Mesendoderm (in vitro differentiated cells): ENCODE measurements at regions not wholly inside any gene's neighbourhood (a gene's known extent, or its start where the extent isn't known, plus 50 kb on each side); places are given as distances from the start of the nearest gene placed in this dataset.

Source experiments
- DNase-seq: peaks from one replicate; pipeline ENCODE4 v3.0.0; 2013
- H2AK5ac ChIP-seq: 2 replicates; pipeline ENCODE4 v1.6.1; 2013; ENCODE audit warnings: low read length, inconsistent platforms
- H2BK120ac ChIP-seq: 2 replicates; pipeline ENCODE4 v1.6.1; 2013; ENCODE audit warnings: low read depth, mild to moderate bottlenecking, low read length, moderate library complexity, mixed read lengths
- H2BK15ac ChIP-seq: replicated peaks from 2 replicates; pipeline ENCODE4 v1.6.1; 2013; ENCODE audit warnings: low read depth, mild to moderate bottlenecking, moderate library complexity
- H2BK5ac ChIP-seq: 2 replicates; pipeline ENCODE4 v1.6.1; 2013; ENCODE audit warnings: low read length, inconsistent platforms
- H3K18ac ChIP-seq: 2 replicates; pipeline ENCODE4 v1.6.1; 2013; ENCODE audit warnings: mild to moderate bottlenecking, low read length, mixed read lengths
- H3K23ac ChIP-seq: one replicate; pipeline ENCODE4 v1.6.1; 2013; ENCODE audit warnings: low read length
- H3K27ac ChIP-seq: 2 replicates; pipeline ENCODE4 v1.5.1; 2013; ENCODE audit warnings: low read depth, mild to moderate bottlenecking, inconsistent platforms, low read length, moderate library complexity
- H3K27me3 ChIP-seq: 2 replicates; pipeline ENCODE4 v1.6.1; 2013; ENCODE audit warnings: low read length, control low read depth, mild to moderate bottlenecking, inconsistent platforms; ENCODE audit not compliant: insufficient read depth, poor library complexity
- H3K36me3 ChIP-seq: 2 replicates; pipeline ENCODE4 v1.6.1; 2013; ENCODE audit warnings: low read length, inconsistent platforms; ENCODE audit not compliant: control insufficient read depth, insufficient read depth
- H3K4ac ChIP-seq: one replicate; pipeline ENCODE4 v1.6.1; 2013; ENCODE audit warnings: low read depth, mild to moderate bottlenecking, low read length, moderate library complexity
- H3K4me1 ChIP-seq: 2 replicates; pipeline ENCODE4 v1.6.1; 2013; ENCODE audit warnings: low read depth, low read length, inconsistent platforms; ENCODE audit not compliant: control insufficient read depth
- H3K4me2 ChIP-seq: 2 replicates; pipeline ENCODE4 v1.6.1; 2013; ENCODE audit warnings: low read length
- H3K4me3 ChIP-seq: 2 replicates; pipeline ENCODE4 v1.5.1; 2013; ENCODE audit warnings: mild to moderate bottlenecking, low read length
- H3K56ac ChIP-seq: one replicate; pipeline ENCODE4 v1.6.1; 2013; ENCODE audit warnings: low read length
- H3K79me1 ChIP-seq: 2 replicates; pipeline ENCODE4 v1.6.1; 2013; ENCODE audit warnings: low read length, inconsistent platforms
- H3K79me2 ChIP-seq: 2 replicates; pipeline ENCODE4 v1.6.1; 2013; ENCODE audit warnings: mild to moderate bottlenecking, low read length; ENCODE audit not compliant: control insufficient read depth, insufficient read depth
- H3K9ac ChIP-seq: 2 replicates; pipeline ENCODE4 v1.6.1; 2013; ENCODE audit warnings: low read length, inconsistent platforms
- H4K5ac ChIP-seq: one replicate; pipeline ENCODE4 v1.6.1; 2013; ENCODE audit warnings: low read length
- H4K8ac ChIP-seq: one replicate; pipeline ENCODE4 v1.6.1; 2013; ENCODE audit warnings: low read depth, mild to moderate bottlenecking, control low read depth, low read length, moderate library complexity
- WGBS: extraction: QIAGEN DNeasy Blood & Tissue Kit; methylation state at CpG from one replicate; pipeline ENCODE4 v1.1.7; 2013; ENCODE audit warnings: low lambda C conversion rate, missing lambda C conversion rate; ENCODE audit not compliant: insufficient coverage; ENCODE audit errors: extremely low coverage; 5-methylcytosine and 5-hydroxymethylcytosine counted together

DNA sequence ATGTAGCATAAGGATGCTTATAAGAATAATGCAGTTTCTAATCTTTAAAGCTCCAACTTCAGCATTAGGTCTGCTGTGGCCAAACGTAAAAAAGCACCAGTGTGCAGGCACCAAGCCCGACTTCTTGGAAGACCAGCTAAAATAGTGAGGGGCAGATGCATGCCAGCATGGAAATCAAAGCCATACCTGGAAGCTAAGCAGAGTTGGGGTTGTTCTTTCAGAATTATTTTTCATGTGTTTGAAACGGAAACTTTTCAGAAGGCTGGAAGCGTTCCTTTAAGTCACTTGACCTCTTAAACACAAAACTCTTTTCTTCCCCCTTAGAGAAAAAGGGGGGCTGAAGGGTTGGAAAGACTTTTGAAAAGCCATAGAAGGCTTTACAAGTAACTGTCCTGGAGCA is 329.2 kb upstream of the C1orf87 start:
- Histone ChIP-seq H3K4me2 (no peak overlapping the region), H3K4me1 (no peaks in the 10 kb centered on the region), H2AK5ac (no peak overlapping the region), H2BK15ac (no peak overlapping the region), H4K8ac (no peak overlapping the region), H3K56ac (no peak overlapping the region), H3K4me3 (no peak overlapping the region), H3K79me1 (no peaks in the 10 kb centered on the region), H4K5ac (no peak overlapping the region), H3K36me3 (no peaks in the 10 kb centered on the region), H2BK5ac (no peak overlapping the region), H2BK120ac (no peak overlapping the region), H3K27ac (no peak overlapping the region), H3K27me3 (no peaks in the 10 kb centered on the region), H3K4ac (no peak overlapping the region), H3K18ac (no peak overlapping the region), H3K9ac (no peak overlapping the region), H3K79me2 (no peaks in the 10 kb centered on the region), H3K23ac (no peak overlapping the region)
- WGBS, result no CpG with 5 or more reads among the region's 4 CpGs
- DNase-seq, result no peak

DNA sequence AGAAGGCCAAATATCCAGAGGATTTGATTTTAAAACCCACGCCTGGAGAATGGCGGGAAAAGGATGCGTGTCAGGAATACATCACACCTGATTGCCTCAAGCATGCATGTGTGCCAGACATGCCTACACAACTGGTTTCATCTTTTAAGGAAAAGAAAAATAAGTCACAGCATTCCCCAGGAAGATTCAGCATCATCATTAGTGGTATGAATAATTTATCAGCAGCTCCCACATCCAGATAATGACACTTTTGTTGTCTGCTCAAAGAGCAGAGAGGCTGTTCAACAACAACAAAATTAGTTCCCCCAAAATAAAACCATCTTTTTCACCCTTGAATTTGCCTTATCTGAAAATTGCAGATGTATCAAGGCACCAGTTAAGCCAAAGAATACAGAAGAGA is 328.6 kb upstream of the C1orf87 start:
- Histone ChIP-seq H3K27me3 (no peaks in the 10 kb centered on the region), H2BK120ac (no peak overlapping the region), H3K79me2 (no peaks in the 10 kb centered on the region), H2BK15ac (no peak overlapping the region), H3K4me1 (no peaks in the 10 kb centered on the region), H2BK5ac (no peak overlapping the region), H3K27ac (no peak overlapping the region), H3K18ac (no peak overlapping the region), H2AK5ac (no peak overlapping the region), H3K4me2 (no peak overlapping the region), H3K36me3 (no peaks in the 10 kb centered on the region), H4K8ac (no peak overlapping the region), H3K23ac (no peak overlapping the region), H3K56ac (no peak overlapping the region), H3K79me1 (no peaks in the 10 kb centered on the region), H3K4ac (no peak overlapping the region), H4K5ac (no peak overlapping the region), H3K4me3 (no peak overlapping the region), H3K9ac (no peak overlapping the region)
- WGBS, result no CpG with 5 or more reads among the region's 3 CpGs
- DNase-seq, result no peak

DNA sequence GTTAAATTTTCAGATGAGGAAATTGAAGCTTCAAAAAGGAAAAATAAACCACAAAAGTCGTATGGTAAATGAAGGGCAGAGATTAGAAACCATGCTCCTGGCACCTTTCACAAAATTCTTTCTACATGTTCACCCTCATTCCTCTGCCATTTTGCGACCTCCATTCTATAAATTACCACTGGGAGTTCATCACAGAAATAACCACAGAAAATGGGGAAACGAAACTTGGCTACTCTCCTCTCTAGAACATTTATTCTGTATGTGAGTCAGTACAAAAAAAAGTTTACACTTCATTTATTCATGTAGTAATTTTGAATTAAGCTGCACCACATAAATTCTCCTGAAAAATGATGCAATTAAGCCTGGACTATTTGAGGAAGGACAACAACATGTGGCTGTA is 320.9 kb upstream of the C1orf87 start:
- H3K27ac ChIP-seq, result no peak overlapping the region
- H3K9ac ChIP-seq, result no peak overlapping the region
- H3K4me3 ChIP-seq, result no peak overlapping the region
- no peak overlapping the region for H2AK5ac ChIP-seq
- no peak overlapping the region for H3K4me2 ChIP-seq
- no peak for DNase-seq
- H3K27me3 ChIP-seq, result no peaks in the 10 kb centered on the region
- no peaks in the 10 kb centered on the region for H3K4me1 ChIP-seq
- H3K56ac ChIP-seq, result no peak overlapping the region
- no peaks in the 10 kb centered on the region for H3K36me3 ChIP-seq
- no CpG with 5 or more reads among the region's 3 CpGs for WGBS
- H3K23ac ChIP-seq, result no peak overlapping the region
- no peak overlapping the region for H4K8ac ChIP-seq
- H3K4ac ChIP-seq, result no peak overlapping the region
- no peaks in the 10 kb centered on the region for H3K79me2 ChIP-seq
- no peak overlapping the region for H3K18ac ChIP-seq
- no peaks in the 10 kb centered on the region for H3K79me1 ChIP-seq
- H4K5ac ChIP-seq, result no peak overlapping the region
- H2BK15ac ChIP-seq, result no peak overlapping the region
- no peak overlapping the region for H2BK5ac ChIP-seq
- H2BK120ac ChIP-seq, result no peak overlapping the region

DNA sequence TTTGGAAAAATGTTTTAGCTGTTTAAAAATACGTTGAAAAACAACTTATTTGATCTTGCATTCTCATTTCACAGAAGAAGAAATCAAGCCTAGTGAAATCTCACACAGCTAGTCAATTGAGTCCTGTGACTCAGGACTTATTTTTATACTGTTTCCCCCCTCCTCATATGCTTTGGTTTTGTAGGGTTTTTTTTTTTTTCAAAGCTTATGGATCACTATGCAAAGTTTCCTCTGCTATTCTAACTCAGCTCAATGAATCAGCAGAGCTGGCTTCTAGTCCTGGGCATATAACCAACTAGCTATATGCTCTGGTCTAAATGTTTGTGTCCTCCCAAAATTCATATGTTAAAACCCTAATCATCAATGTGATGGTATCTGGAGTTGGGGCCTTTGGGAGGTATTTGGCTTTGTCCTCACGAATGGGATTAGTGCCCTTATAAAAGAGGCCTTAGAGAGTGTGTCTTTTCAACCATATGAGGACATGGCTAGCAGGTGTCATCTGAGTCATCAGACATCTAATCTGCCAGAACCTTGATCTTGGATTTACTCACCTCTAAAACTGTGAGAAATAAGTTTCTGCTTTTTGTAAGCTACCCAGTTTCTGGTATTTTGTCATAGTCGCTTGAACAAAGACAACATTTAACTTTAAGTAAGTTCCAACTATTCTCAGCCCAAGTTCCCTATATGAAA is 317.2 kb upstream of the C1orf87 start:
- Histone ChIP-seq H3K27ac (no peak overlapping the region), H2BK120ac (no peak overlapping the region), H3K4me3 (no peak overlapping the region), H3K4me1 (peaks cover 2% of the 10 kb centered on the region), H2BK15ac (no peak overlapping the region), H4K8ac (no peak overlapping the region), H3K27me3 (no peaks in the 10 kb centered on the region), H2BK5ac (no peak overlapping the region), H3K56ac (no peak overlapping the region), H3K79me1 (no peaks in the 10 kb centered on the region), H3K18ac (no peak overlapping the region), H3K23ac (no peak overlapping the region), H3K4me2 (no peak overlapping the region), H3K9ac (no peak overlapping the region), H3K4ac (no peak overlapping the region), H3K36me3 (no peaks in the 10 kb centered on the region), H4K5ac (no peak overlapping the region), H2AK5ac (no peak overlapping the region), H3K79me2 (no peaks in the 10 kb centered on the region)
- no peak for DNase-seq
- no CpG with 5 or more reads among the region's 3 CpGs for WGBS

DNA sequence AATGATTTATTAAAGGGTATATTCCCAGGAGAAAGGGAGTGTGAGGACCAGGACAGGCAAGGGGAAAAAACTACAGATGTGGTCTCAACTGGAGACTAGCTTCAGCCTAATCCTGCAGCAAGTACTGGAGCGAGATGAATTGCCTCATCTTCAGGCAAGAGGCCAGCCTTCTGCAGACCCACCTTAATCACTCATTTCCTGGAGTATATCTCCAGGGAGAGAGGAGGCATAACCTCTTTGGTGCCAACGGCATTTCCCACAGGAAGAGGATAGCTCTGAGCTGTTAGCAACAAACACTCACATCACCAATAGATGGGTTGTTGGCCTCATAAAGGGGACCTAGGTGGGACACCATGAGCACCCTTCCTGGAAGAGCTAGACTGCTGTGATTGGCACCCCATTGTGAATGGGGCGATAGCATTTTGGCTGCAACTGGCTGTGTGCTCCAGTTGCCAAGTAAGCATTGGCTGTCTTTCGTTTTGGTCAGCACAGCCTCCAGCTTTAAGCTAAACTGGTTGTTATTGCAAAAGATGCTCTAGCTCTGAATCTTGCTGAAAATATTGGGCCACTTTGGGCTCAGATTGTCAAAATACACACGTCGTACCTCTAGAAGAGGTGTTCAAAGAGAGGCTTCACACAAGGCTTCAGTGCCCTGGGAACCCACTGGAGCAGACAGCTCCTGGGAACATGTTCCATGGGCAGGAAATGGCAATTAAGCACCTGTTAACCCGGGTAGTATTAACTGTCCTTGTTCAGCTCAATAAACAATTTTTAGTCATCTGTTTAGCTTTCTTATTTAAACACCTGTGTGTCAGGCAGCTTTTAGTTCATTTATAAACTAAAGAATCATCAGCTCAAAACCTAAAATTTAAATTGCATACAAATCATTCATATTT is 314.8 kb upstream of the C1orf87 start:
- H3K27ac ChIP-seq, result no peak overlapping the region
- H2BK120ac ChIP-seq, result no peak overlapping the region
- H3K4me1 ChIP-seq, result peaks cover 2% of the 10 kb centered on the region
- no peak overlapping the region for H2BK15ac ChIP-seq
- H3K9ac ChIP-seq, result no peak overlapping the region
- DNase-seq, result peak; percentile 39
- no peak overlapping the region for H4K8ac ChIP-seq
- H3K56ac ChIP-seq, result no peak overlapping the region
- H2AK5ac ChIP-seq, result no peak overlapping the region
- H3K18ac ChIP-seq, result no peak overlapping the region
- no peak overlapping the region for H3K23ac ChIP-seq
- H3K4me2 ChIP-seq, result no peak overlapping the region
- WGBS, result no CpG with 5 or more reads among the region's 7 CpGs
- no peaks in the 10 kb centered on the region for H3K79me1 ChIP-seq
- H3K36me3 ChIP-seq, result no peaks in the 10 kb centered on the region
- no peaks in the 10 kb centered on the region for H3K79me2 ChIP-seq
- H3K4ac ChIP-seq, result no peak overlapping the region
- no peak overlapping the region for H4K5ac ChIP-seq
- H3K27me3 ChIP-seq, result no peaks in the 10 kb centered on the region
- no peak overlapping the region for H2BK5ac ChIP-seq
- no peak overlapping the region for H3K4me3 ChIP-seq
